Keratinocyte (primary cell): ENCODE measurements at regions not wholly inside any gene's neighbourhood (a gene's known extent, or its start where the extent isn't known, plus 50 kb on each side); places are given as distances from the start of the nearest gene placed in this dataset.

Source experiments
- DNase-seq: peaks from one replicate; pipeline ENCODE4 v3.0.0-alpha.2; 2011; ENCODE audit warnings: low read depth, missing footprints, low spot score
- FAIRE-seq: peaks from 2 replicates; lab custom pipeline; 2011; peaks lifted over from hg19 to GRCh38; lab: Jason Lieb, UNC
- H2AFZ ChIP-seq: 2 replicates; pipeline ENCODE4 v1.6.0; 2012; ENCODE audit warnings: low read length, control low read depth, inconsistent platforms; ENCODE audit not compliant: control insufficient read depth
- H3K27ac ChIP-seq: 2 replicates; pipeline ENCODE4 v1.5.1; 2011; ENCODE audit warnings: low read length; ENCODE audit not compliant: control insufficient read depth, insufficient read depth
- H3K27me3 ChIP-seq: 3 replicates; pipeline ENCODE4 v1.6.0; 2011; ENCODE audit warnings: low read length; ENCODE audit not compliant: control insufficient read depth, insufficient read depth; ENCODE audit errors: extremely low read depth
- H3K36me3 ChIP-seq, 2 experiments: 2 replicates in 1 of 2; 3 replicates in 1 of 2; pipeline ENCODE4 v1.5.1; 2011; ENCODE audit warnings: low read length in 2 of 2, mild to moderate bottlenecking in 1 of 2; ENCODE audit not compliant: control insufficient read depth in 2 of 2, insufficient read depth in 2 of 2; ENCODE audit errors: extremely low read depth in 1 of 2
- H3K4me1 ChIP-seq: 3 replicates; pipeline ENCODE4 v1.5.1; 2011; ENCODE audit warnings: low read length; ENCODE audit not compliant: control insufficient read depth, insufficient read depth; ENCODE audit errors: extremely low read depth
- H3K4me2 ChIP-seq: 3 replicates; pipeline ENCODE4 v1.6.0; 2011; ENCODE audit warnings: low read depth, low read length; ENCODE audit not compliant: control insufficient read depth, insufficient read depth; ENCODE audit errors: extremely low read depth
- H3K4me3 ChIP-seq, 3 experiments: fragments of 200-600 bp in 1 of 3; sonication (generic) in 1 of 3; 2 replicates in 2 of 3; 3 replicates in 1 of 3; pipeline ENCODE4 v1.5.1; 2011 to 2016; ENCODE audit warnings: low read length in 3 of 3, mild to moderate bottlenecking in 3 of 3, control low read depth in 2 of 3, inconsistent platforms in 1 of 3, low read depth in 1 of 3, mixed read lengths in 1 of 3, mixed run types in 1 of 3, moderate library complexity in 1 of 3; ENCODE audit not compliant: control insufficient read depth in 2 of 3, insufficient read depth in 2 of 3; ENCODE audit errors: extremely low read depth in 1 of 3
- H3K79me2 ChIP-seq: 2 replicates; pipeline ENCODE4 v1.6.0; 2012; ENCODE audit warnings: low read length; ENCODE audit not compliant: control insufficient read depth, insufficient read depth
- H3K9ac ChIP-seq: 3 replicates; pipeline ENCODE4 v1.6.0; 2011; ENCODE audit warnings: low read length; ENCODE audit not compliant: control insufficient read depth, insufficient read depth; ENCODE audit errors: extremely low read depth
- H3K9me1 ChIP-seq: 3 replicates; pipeline ENCODE4 v1.6.0; 2011; ENCODE audit warnings: low read length; ENCODE audit not compliant: control insufficient read depth, insufficient read depth; ENCODE audit errors: extremely low read depth
- H3K9me3 ChIP-seq: 2 replicates; pipeline ENCODE4 v1.5.1; 2012; ENCODE audit warnings: low read depth, low read length; ENCODE audit not compliant: control insufficient read depth
- H4K20me1 ChIP-seq: 3 replicates; pipeline ENCODE4 v1.6.0; 2011; ENCODE audit warnings: low read length; ENCODE audit not compliant: control insufficient read depth, insufficient read depth; ENCODE audit errors: extremely low read depth
- EZH2 ChIP-seq: IDR thresholded peaks from one replicate; pipeline ENCODE4 v1.6.1; 2012; ENCODE audit warnings: inconsistent platforms, mild to moderate bottlenecking, low read length, moderate library complexity
- dilution Hi-C: fragments of 300-500 bp; cut with MboI; formaldehyde crosslinking; loops from one replicate; pipeline ENCODE4 v1.7.0; 2020; ENCODE audit warnings: low sequenced_read_pairs; ENCODE audit not compliant: extremely low pct_ligation_motif_present
- TF ChIP-seq, protein P1 (sequence below), 3 experiments: IDR thresholded peaks in 1 of 3; conservative IDR thresholded peaks in 1 of 3; optimal IDR thresholded peaks in 1 of 3; 2 replicates in 2 of 3; 3 replicates in 1 of 3; pipeline versions ENCODE3 to v1.5.1; 2011; ENCODE audit warnings: low read length in 3 of 3, mild to moderate bottlenecking in 3 of 3, moderate library complexity in 2 of 3, control low read depth in 1 of 3, inconsistent platforms in 1 of 3; ENCODE audit not compliant: insufficient read depth in 2 of 3; ENCODE audit errors: extremely low read depth in 1 of 3

DNA sequence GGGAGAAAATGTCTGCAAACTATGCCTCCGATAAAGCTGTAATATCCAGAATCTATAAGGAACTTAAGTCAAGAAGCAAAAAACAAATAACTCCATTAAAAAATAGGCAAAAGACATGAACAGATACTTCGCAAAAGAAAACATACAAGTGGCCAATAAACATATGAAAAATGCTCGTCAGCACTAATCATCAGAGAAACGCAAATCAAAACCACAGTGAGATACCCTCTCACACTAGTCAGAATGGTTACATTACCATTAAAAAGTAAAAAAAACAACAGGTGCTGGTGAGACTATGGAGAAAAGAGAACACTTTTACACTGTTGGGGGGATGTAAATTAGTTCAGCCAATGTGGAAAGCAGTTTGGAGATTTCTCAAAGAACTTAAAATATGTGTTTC lies 498.5 kb upstream of the GRM7 start:
- Histone ChIP-seq H3K27ac (no peak overlapping the region), H3K36me3 (no peaks in the 10 kb centered on the region), H3K4me3 (no peak overlapping the region), H3K79me2 (no peaks in the 10 kb centered on the region), H3K9me1 (no peaks in the 10 kb centered on the region), H3K4me2 (no peak overlapping the region), H3K27me3 (no peaks in the 10 kb centered on the region), H2AFZ (no peak overlapping the region), H3K4me1 (no peaks in the 10 kb centered on the region), H3K9ac (no peak overlapping the region), H4K20me1 (no peaks in the 10 kb centered on the region), H3K9me3 (no peaks in the 10 kb centered on the region)
- FAIRE-seq = no peak
- TF ChIP-seq, protein P1, sequence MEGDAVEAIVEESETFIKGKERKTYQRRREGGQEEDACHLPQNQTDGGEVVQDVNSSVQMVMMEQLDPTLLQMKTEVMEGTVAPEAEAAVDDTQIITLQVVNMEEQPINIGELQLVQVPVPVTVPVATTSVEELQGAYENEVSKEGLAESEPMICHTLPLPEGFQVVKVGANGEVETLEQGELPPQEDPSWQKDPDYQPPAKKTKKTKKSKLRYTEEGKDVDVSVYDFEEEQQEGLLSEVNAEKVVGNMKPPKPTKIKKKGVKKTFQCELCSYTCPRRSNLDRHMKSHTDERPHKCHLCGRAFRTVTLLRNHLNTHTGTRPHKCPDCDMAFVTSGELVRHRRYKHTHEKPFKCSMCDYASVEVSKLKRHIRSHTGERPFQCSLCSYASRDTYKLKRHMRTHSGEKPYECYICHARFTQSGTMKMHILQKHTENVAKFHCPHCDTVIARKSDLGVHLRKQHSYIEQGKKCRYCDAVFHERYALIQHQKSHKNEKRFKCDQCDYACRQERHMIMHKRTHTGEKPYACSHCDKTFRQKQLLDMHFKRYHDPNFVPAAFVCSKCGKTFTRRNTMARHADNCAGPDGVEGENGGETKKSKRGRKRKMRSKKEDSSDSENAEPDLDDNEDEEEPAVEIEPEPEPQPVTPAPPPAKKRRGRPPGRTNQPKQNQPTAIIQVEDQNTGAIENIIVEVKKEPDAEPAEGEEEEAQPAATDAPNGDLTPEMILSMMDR (optimal IDR thresholded peaks at IDR 0.05 in 1 of 3, IDR thresholded peaks at IDR 0.05 in 1 of 3, conservative IDR thresholded peaks at IDR 0.05 in 1 of 3; ENCODE audit: extremely low read depth in 1 of 3, insufficient read depth in 2 of 3, low read length in 3 of 3) = no peak
- no peak for TF ChIP-seq EZH2
- no peak for DNase-seq
- dilution Hi-C loops = no loop called here

DNA sequence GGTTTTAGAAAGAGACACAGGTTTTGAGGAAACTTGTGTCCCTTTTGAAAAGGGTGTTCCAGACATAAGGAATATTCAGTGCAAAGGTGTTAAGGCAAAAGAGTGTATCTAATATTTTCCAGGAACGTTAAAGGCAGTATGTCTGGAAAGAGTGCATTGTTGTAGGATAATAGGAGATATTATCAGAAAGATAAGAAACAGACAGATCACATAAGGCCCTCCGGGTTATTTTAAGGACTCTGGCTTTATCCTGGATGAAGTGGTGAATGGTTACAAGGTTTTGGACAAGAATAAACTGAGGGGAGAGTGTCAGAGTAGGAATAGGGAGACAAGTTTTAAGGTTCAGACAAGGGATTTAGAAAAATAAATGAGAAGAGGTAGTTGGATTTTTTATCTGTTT lies 493.7 kb upstream of the GRM7 start:
- H3K4me1 ChIP-seq = no peaks in the 10 kb centered on the region
- no peaks in the 10 kb centered on the region for H3K36me3 ChIP-seq
- dilution Hi-C loops = no loop called here
- no peak overlapping the region for H2AFZ ChIP-seq
- no peak overlapping the region for H3K4me2 ChIP-seq
- no peak overlapping the region for H3K4me3 ChIP-seq
- H3K27ac ChIP-seq = no peak overlapping the region
- no peaks in the 10 kb centered on the region for H3K27me3 ChIP-seq
- TF ChIP-seq EZH2 = no peak
- TF ChIP-seq, protein P1 (optimal IDR thresholded peaks at IDR 0.05 in 1 of 3, IDR thresholded peaks at IDR 0.05 in 1 of 3, conservative IDR thresholded peaks at IDR 0.05 in 1 of 3; ENCODE audit: extremely low read depth in 1 of 3, insufficient read depth in 2 of 3, low read length in 3 of 3) = no peak
- H3K9me1 ChIP-seq = no peaks in the 10 kb centered on the region
- no peak overlapping the region for H3K9ac ChIP-seq
- no peaks in the 10 kb centered on the region for H4K20me1 ChIP-seq
- no peak for FAIRE-seq
- H3K9me3 ChIP-seq = peaks cover 2% of the 10 kb centered on the region
- no peak for DNase-seq
- no peaks in the 10 kb centered on the region for H3K79me2 ChIP-seq
